GM18505 (cell line): ENCODE measurements at regions not wholly inside any gene's neighbourhood (a gene's known extent, or its start where the extent isn't known, plus 50 kb on each side); places are given as distances from the start of the nearest gene placed in this dataset.
"Not testable (repeated sequence)": the region's sequence is repeated elsewhere in the genome, so short reads cannot be mapped to it uniquely, and the experiment has no call there.

Experiments used
- ATAC-seq: cut with Tn5 transposase; IDR thresholded peaks from one replicate; pipeline ENCODE4 v1.9.1; 2021; ENCODE audit not compliant: unreplicated experiment
- POLR2A ChIP-seq: IDR thresholded peaks from 4 replicates; pipeline ENCODE4 v1.6.1; 2011; ENCODE audit warnings: borderline replicate concordance; ENCODE audit not compliant: insufficient read depth, insufficient read length; ENCODE audit errors: extremely low read depth

DNA sequence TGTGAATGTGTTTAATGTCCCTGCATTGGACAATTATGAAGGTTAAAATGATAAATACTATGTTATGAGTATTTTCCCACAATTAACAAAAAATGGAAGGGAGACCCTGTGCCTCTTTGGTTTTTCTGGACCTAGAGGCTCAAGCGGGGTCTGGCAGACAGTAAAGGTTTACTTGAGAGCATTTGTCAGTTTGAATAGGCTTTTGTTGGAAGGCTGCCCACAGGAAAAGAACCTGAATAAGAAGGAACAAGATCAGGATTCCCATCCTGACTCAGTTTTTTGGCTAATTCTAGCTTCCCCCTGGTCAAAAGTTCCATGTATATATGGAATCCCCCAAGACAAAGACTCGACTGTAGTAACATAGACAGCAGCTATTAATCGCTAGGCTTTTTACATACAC is 150.9 kb upstream of the JUN start:
- TF ChIP-seq POLR2A = no peak
- no peak for ATAC-seq

DNA sequence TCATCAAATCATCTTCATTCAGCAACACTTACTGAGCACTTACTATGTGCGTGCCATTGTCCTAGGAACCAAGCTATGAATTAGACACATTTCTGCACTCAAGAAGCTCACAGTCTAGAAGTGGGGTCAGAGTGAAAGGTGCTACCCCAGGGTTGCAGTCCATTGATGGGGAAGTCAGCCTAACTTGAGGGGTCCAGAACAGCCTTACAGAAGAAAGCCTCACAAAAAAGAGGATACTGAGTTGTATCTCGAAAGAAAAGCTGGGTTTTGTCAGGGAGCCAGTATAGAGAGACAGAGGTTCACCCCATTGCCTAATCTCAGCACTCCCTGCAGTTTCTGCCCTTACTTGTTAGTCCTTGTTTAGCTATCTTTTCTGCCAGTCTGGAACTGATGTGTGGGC is 153.1 kb upstream of the JUN start:
- no peak for TF ChIP-seq POLR2A
- ATAC-seq = no peak

DNA sequence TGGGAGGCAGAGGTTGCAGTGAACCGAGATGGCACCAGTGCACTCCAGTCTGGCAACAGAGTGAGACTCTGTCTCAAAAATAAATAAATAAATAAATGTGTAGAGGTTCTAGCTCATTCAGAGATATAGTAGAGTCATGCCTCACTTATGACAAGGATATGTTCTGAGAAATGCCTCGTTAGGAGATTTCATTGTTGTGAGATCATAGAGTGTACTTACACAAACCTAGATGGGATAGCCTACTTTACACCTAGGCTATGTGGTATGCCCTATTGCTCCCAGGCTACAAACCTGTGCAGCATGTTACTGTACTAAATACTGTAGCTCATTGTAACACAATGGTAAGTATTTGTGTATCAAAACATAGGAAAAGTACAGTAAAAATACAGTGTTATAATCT is 155.3 kb upstream of the JUN start:
- no peak for ATAC-seq
- no peak for TF ChIP-seq POLR2A

DNA sequence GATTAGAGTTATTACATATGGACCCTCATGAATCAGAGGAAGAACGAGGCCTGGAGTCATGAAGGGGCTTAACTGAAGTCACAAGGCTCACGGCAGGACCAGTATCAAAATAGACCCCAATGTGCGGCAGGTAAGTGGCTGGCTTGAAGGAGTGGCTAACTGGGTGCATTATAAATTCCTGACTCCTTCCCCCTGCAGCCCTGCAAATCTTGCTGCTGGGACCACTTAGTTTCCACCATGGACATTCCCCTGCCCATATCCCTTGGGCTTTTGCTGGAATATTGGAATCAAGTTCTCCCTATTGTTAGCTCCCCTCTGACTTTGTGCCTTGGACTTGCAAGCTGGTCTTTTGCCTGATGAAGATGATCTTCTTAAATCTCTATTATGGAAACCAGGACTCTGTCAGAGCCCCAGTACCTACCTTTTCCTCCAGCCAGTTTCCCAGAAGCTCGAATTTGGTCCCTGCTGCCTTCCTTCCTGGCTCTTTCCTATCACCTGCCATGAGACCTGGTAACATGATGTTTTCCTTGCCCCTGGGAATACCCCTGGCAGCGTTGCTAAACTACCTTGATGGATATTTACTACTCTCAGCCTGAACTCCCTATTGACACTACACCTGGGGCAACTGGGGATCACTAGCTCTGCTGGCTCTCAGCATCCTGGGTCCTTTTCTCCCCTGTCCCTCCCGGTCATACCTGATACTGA is 156.0 kb upstream of the JUN start:
- no peak for ATAC-seq
- no peak for TF ChIP-seq POLR2A

DNA sequence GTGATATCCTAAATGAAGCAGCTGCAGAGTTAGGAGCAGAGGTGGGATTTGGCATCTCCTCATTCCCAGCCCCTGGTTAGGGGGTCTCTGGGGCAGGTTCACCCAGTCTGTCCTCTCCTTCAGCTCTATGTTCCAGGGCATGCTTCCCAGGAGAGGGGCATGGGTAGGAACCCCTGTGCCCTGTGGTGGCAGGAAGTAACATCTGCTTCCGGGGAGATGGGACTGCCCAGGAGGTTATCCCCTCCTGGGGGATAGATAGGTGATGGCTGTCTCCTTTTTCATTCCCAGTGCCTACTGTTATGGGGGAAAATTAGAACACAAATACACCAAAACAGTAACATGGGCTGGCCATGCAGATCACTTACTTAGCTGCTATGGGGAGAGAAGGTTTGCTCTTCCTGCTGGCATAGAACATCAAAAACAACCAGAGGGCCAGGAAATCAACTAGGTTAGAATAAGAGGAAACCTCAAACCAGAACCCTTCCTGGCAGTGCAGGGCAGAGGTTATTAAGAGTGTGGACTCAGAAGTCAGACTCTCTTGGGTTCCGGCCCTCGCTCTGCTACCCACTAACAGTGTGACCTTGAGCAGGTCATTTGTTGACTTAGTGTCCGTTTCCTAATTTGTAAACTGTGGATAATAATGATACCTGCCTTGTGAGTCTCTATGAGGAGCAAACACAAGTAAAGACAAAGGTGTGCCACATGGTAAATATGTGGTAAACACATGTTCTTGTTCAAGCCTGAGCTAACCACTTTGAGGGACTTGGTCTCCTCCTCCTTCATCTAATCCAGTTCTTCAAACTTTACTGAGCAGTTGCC is 157.8 kb upstream of the JUN start:
- ATAC-seq = no peak
- TF ChIP-seq POLR2A = no peak

DNA sequence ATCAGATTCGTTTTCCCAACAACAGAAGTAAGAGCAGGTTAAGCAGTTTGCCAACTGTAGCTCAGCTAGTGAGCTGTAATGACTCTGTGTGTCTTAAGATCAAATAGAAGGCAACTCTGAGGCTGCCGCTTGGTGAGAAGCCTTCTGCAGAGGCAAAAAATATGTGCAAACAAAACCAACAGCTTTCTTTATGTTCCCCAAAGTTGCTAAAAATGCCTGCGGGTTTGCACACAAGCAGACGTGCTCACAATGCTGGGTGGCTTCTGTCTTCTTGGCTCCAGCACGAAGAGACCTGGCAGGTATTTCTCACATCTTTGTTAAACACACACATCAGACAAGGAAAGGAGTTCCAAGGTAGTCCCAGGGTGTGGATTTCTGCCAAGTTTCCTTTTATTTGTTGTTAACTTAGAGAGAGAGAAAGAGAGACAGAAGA is 158.9 kb upstream of the JUN start:
- no peak for ATAC-seq

DNA sequence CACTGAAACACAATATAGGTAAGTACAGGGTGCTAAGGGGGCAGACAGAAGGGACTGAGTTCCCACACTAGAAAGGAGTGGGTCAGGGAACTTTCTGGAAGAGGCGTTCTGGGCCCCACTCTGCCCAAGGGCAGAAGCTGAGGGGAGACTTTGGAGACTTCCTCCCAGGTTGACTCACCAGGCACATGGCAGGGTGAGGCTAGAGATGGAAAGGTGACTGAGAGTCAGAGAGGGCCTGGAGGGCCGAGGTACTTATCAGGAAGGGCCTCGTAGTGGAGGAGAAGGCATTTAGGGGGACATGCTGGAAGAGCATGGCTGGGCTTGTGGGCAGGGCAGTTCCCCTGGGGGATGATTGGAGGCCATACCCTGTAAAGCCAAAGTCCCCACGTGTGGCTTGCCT is 159.9 kb upstream of the JUN start:
- no peak for TF ChIP-seq POLR2A
- ATAC-seq = no peak

More for the DNA sequence above, 158.9 kb upstream of the JUN start:
- no peak for TF ChIP-seq POLR2A

DNA sequence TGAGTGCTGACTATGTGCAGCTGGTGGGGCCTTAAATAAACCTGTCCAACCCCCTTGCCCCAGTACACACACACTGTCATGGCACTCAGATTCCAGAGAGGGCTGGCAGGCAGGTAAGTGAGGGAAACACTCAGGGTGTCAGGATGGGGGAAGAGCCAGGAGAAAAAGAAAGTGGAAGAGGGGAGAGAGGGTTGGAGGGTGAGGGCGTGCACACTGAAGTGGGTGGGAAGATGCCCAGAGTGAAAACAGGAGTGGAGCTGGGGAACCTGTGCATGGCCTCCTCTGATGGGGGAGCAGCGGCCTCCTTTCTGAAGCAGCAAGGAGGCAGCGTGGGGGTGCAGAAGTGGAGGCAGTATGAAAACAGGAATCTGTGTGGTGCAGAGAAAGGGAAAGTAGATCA is 160.6 kb upstream of the JUN start:
- no peak for TF ChIP-seq POLR2A
- ATAC-seq = no peak

DNA sequence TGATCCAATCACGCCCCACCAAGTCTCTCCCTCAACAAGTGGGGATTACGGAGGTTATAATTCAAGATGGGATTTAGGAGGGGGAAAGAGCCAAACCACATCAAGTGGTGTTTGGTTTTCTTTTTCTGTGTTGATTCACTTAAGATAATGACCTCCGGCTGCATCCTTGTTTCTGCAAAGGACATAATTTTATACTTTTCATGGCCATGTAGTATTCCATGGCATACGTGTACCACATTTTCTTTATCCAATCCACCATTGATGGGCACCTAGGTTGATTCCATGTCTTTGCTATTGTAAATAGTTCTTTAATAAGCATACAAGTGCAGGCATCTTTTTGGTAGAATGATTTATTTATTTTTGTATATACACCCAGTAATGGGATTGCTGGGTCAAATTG is 162.5 kb upstream of the JUN start:
- ATAC-seq = no peak

DNA sequence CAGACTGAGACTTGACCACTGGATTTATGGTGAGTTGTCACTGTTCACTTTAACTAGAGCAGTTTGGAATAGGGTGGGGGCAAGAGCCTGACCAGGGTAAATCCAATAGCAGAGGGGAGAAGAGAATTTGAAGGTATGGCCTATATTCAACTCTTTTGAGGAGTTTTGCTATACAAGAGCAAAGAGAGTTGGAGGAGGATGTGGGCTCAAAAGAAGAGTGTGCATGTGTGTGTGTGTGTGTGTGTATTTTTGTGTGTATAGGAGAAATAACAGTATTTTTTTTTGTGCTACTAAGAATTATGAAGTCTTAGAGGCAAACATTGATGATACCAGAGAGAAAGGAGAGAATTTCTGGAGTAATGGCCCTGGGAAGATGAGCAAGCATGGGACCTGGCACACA is 164.8 kb upstream of the JUN start:
- no peak for ATAC-seq
- no peak for TF ChIP-seq POLR2A

More for the DNA sequence above, 162.5 kb upstream of the JUN start:
- TF ChIP-seq POLR2A = no peak

DNA sequence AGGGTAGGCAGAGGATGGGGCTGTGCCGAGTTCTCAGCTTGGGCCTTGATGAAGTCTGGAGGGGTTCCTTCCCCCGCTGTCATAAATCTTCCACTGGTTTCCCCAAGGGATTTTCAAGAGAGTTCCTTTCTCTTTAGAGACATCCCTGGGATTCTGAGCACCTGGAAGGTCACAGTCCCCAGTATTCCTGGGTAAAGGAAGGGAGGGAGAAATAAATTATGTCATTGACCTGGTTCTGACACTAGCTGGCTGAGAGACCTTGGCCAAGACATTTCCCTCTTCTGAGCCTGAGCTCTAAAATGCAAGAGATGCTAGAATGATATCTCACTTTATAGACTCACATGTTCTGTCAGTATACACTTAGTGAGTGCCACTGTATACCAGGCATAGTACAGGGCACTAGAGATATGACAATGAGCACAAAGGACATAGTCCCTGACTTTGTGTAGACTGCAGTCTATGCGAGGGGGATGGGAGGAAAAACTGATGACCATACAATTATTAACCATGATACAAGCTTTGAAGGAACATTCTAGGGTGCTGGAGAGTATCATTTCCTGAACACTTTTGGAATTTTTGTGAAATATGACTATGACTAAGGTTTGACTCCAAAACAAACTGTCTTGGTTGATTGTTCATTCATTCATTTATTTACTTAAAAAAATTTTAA is 165.8 kb upstream of the JUN start:
- TF ChIP-seq POLR2A = no peak
- no peak for ATAC-seq

DNA sequence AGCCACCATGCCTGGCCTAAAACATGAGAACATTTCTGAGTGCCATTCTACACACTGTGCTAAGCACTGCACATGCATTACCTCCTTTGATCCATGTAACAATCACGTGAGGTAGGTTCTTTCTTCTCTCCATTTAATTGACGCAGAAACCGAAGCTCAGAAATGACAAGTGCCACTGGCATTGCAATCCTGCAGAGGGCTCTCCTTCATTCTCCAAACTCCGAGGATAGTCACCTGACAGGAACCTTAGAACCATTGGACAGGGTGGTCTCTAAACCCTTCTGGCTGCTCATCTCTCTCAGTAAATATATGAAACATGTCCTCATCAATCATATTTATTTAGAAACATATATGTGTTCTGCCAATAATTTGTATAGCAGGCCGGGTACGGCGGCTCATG is 167.1 kb upstream of the JUN start:
- ATAC-seq = no peak
- TF ChIP-seq POLR2A = no peak

DNA sequence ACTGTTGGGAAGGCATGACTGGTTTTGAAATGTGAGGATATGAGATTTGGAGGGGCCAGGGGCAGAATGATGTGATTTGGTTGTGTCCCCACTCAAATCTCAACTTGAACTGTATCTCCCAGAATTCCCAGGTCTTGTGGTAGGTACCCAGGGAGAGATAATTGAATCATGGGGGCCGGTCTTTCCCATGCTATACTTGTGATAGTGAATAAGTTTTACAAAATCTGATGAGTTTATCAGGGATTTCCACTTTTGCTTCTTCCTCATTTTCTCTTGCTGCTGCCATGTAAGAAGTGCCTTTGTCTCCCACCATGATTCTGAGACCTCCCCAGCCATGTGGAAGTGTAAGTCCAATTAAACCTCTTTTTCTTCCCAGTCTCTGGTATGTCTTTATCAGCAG is 170.1 kb upstream of the JUN start:
- ATAC-seq = not testable (repeated sequence)

DNA sequence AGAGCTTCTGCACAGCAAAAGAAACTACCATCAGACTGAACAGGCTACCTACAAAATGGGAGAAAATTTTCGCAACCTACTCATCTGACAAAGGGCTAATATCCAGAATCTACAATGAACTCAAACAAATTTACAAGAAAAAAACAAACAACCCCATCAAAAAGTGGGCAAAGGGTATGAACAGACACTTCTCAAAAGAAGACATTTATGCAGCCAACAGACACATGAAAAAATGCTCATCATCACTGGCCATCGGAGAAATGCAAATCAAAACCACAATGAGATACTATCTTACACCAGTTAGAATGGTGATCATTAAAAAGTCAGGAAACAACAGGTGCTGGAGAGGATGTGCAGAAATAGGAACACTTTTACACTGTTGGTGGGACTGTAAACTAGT is 179.4 kb upstream of the JUN start:
- not testable (repeated sequence) for ATAC-seq
